Uterus (tissue), 2 donors: ENCODE measurements at regions not wholly inside any gene's neighbourhood (a gene's known extent, or its start where the extent isn't known, plus 50 kb on each side); places are given as distances from the start of the nearest gene placed in this dataset.

Experiments
- CTCF ChIP-seq, 4 experiments: fragments of 200-600 bp in 2 of 4; fragments of 450-650 bp in 2 of 4; sonication (generic) in 2 of 4; IDR thresholded peaks; one replicate each; pipeline ENCODE4 v1.5.1; 2016 to 2019; ENCODE audit warnings: antibody characterized with exemption in 4 of 4, mild to moderate bottlenecking in 2 of 4, moderate library complexity in 1 of 4
- POLR2A ChIP-seq, 2 donors: fragments of 450-650 bp; IDR thresholded peaks; one replicate each; pipeline ENCODE4 v1.6.1; 2016; ENCODE audit warnings: antibody characterized with exemption in 2 of 2, mild to moderate bottlenecking in 1 of 2, moderate library complexity in 1 of 2

GRCh38 chr12:13372386-13372785 is 175.9 kb downstream of the EMP1 start:
- TF ChIP-seq CTCF (IDR thresholded peaks at IDR 0.05), result no peak
- TF ChIP-seq POLR2A (IDR thresholded peaks at IDR 0.05), result no peak
